Mucosa of descending colon (tissue), 3 donors: ENCODE measurements at regions not wholly inside any gene's neighbourhood (a gene's known extent, or its start where the extent isn't known, plus 50 kb on each side); places are given as distances from the start of the nearest gene placed in this dataset.
A peak's percentile ranks its signal among the peaks of the same experiment; 100 is the strongest.

Experiments
- ATAC-seq: fragments of 200-7000 bp; cut with Tn5 transposase; one replicate; pipeline ENCODE4 v1.9.1; 2020; ENCODE audit warnings: mild to moderate bottlenecking, moderate library complexity
- DNase-seq, 3 donors: peaks; one replicate each; pipeline ENCODE4 v3.0.0-alpha.2; 2020
- H3K36me3 ChIP-seq: fragments of 200-600 bp; one replicate; pipeline ENCODE4 v1.8.0; 2021; ENCODE audit warnings: low read depth, mild to moderate bottlenecking
- H3K4me1 ChIP-seq: fragments of 200-600 bp; one replicate; pipeline ENCODE4 v1.8.0; 2021; ENCODE audit warnings: low read depth, mild to moderate bottlenecking
- H3K4me3 ChIP-seq: fragments of 200-600 bp; one replicate; pipeline ENCODE4 v1.8.0; 2021; ENCODE audit warnings: mild to moderate bottlenecking
- H3K9me3 ChIP-seq: fragments of 200-600 bp; one replicate; pipeline ENCODE4 v1.8.0; 2021; ENCODE audit warnings: mild to moderate bottlenecking
- CTCF ChIP-seq: fragments of 200-600 bp; IDR thresholded peaks from one replicate; pipeline ENCODE4 v1.8.0; 2022; ENCODE audit warnings: antibody characterized with exemption, mild to moderate bottlenecking
- intact Hi-C, 2 donors: fragments of 100-400 bp; cut with DNase I in 1 of 2; cut with micrococcal nuclease in 1 of 2; formaldehyde crosslinking; loops; one replicate each; pipeline versions ENCODE4 v1.11.0 to v1.11.1; 2022; cut with DNase I, micrococcal nuclease
- donor health status: DM: no; HTN: no; CAD: no; lungs with moderate emphysema.
- donor health status: DM: no; HTN: no; CAD: no.
- donor health status: DM: no; HTN: yes; CAD: no.

GRCh38 chrX:15918003-15918402, 63.4 kb upstream of the AP1S2 start:
- DNase-seq (no peak), ATAC-seq (no peak)
- no peaks in the 10 kb centered on the region for H3K36me3 ChIP-seq
- intact Hi-C loops: no loop called here
- no peak for TF ChIP-seq CTCF
- no peaks in the 10 kb centered on the region for H3K4me1 ChIP-seq
- no peak overlapping the region for H3K4me3 ChIP-seq
- H3K9me3 ChIP-seq: no peaks in the 10 kb centered on the region

- Histone ChIP-seq H3K36me3 (no peaks in the 10 kb centered on the region), H3K9me3 (no peaks in the 10 kb centered on the region), H3K4me3 (no peak overlapping the region), H3K4me1 (no peaks in the 10 kb centered on the region)
- intact Hi-C loops: no loop called here
- no peak for ATAC-seq
- DNase-seq: no peak
- TF ChIP-seq CTCF: no peak
Measured at GRCh38 chrX:15916704-15917084, 62.1 kb upstream of the AP1S2 start.

- Histone ChIP-seq H3K36me3 (no peaks in the 10 kb centered on the region), H3K4me1 (no peaks in the 10 kb centered on the region), H3K4me3 (no peak overlapping the region), H3K9me3 (no peaks in the 10 kb centered on the region)
- ATAC-seq: no peak
- TF ChIP-seq CTCF: no peak
- intact Hi-C loops: no loop called here
- peak in 1 of 3 donors; percentile 1 for DNase-seq
Measured at GRCh38 chrX:15915959-15916703, 61.5 kb upstream of the AP1S2 start.

GRCh38 chrX:15914486-15914885, 59.9 kb upstream of the AP1S2 start:
- Histone ChIP-seq H3K9me3 (no peaks in the 10 kb centered on the region), H3K4me3 (no peak overlapping the region), H3K4me1 (no peaks in the 10 kb centered on the region), H3K36me3 (no peaks in the 10 kb centered on the region)
- intact Hi-C loops: no loop called here
- DNase-seq (no peak), ATAC-seq (no peak)
- no peak for TF ChIP-seq CTCF

- ATAC-seq: no peak
- Histone ChIP-seq H3K36me3 (no peaks in the 10 kb centered on the region), H3K4me1 (no peaks in the 10 kb centered on the region), H3K9me3 (no peaks in the 10 kb centered on the region), H3K4me3 (no peak overlapping the region)
- intact Hi-C loops: no loop called here
- TF ChIP-seq CTCF: no peak
- DNase-seq: no peak
Measured at GRCh38 chrX:15913146-15913545, 58.5 kb upstream of the AP1S2 start.
